DOHH2 (cell line): ENCODE measurements at regions not wholly inside any gene's neighbourhood (a gene's known extent, or its start where the extent isn't known, plus 50 kb on each side); places are given as distances from the start of the nearest gene placed in this dataset.

ENCODE experiments used
- CTCF ChIP-seq: fragments of 200-600 bp; sonication (generic); IDR thresholded peaks from one replicate; pipeline ENCODE4 v1.5.1; 2014; ENCODE audit warnings: antibody characterized with exemption, mild to moderate bottlenecking, low read depth, low read length; ENCODE audit not compliant: poor library complexity, severe bottlenecking
- EZH2phosphoT487 ChIP-seq: fragments of 200-600 bp; sonication (generic); IDR thresholded peaks from 2 replicates; pipeline ENCODE4 v1.6.1; 2017; ENCODE audit warnings: borderline replicate concordance, mild to moderate bottlenecking, antibody characterized with exemption, low read length, moderate library complexity, mixed read lengths

- TF ChIP-seq CTCF (no peak), EZH2phosphoT487 (no peak)
Measured at GRCh38 chr3:31075876-31076275, 181.4 kb upstream of the GADL1 start.
